HG02678 (cell line): ENCODE measurements at regions not wholly inside any gene's neighbourhood (a gene's known extent, or its start where the extent isn't known, plus 50 kb on each side); places are given as distances from the start of the nearest gene placed in this dataset.
"Not testable (repeated sequence)": the region's sequence is repeated elsewhere in the genome, so short reads cannot be mapped to it uniquely, and the experiment has no call there.

Source experiments
- ATAC-seq: cut with Tn5 transposase; IDR thresholded peaks from one replicate; pipeline ENCODE4 v1.9.1; 2021; ENCODE audit warnings: mild to moderate bottlenecking, moderate library complexity; ENCODE audit not compliant: unreplicated experiment

GRCh38 chr2:67755156-67755882, 307.5 kb downstream of the C1D start:
- ATAC-seq, result no peak

DNA sequence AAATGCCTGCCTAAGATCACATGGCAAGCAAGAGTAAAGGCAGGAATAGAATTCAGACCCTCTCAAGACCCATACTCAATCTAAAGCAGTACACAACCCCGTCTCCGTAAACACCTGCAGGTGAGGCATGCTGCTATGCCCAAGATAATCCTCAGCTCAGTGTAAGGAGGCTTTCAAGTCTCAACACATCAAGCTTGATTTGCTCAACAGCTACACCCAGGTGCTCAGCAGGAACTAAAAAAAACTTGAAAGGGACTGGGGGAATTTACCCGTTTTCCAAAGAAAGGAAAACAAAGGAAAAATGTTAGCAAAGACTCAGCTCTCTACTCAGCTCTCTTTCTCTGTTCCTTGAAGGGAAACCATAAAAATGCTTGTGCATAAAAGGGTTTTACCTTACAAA, 301.8 kb downstream of the C1D start:
- ATAC-seq, result no peak

- ATAC-seq, result no peak
These were observed 291.4 kb downstream of the C1D start for GRCh38 chr2:67771380-67771779.

DNA sequence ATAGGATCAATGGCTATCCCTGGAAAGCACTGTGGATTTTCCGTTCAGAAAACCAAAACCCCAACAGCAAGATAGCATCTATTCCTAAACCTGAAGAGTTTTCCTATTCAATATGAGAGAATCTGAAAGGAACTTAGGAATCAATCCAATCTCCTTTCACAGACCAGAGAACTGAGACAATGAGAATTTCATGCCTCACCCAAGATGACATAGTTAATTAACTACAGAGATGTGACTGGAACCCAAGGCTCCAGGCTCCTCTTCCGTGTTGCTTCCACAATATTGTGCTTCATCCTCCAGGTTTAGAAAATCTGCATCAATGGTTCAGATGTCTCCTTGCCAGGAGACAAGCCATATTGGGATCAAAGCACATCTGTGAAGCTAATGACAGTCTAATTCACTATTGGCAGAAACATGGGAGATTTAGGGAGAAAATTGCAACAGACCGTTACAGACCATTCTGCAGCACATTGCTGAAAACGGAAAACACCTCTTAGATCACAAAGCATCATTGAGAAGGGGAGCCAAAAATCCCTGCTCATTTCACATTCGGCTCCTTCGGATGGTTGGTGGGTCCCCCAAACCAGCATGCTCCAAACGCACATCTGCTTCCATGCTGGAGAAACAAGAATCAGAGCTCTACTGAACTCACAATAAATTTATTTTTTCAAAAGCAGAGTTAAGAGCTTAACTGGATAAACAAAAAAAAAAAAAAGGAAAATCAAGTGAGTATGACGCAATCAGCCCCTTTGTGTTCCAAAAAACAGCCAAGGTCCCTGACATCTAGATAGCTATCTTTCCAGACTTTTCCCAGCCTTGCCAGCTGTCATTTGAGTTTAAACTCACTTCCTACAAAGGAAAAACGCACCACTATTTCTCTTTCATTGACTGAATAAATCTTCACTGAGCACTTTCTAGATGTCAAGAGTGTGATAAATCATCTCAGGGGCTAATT, 290.3 kb downstream of the C1D start:
- no peak for ATAC-seq

- no peak for ATAC-seq
These were observed 289.0 kb downstream of the C1D start for GRCh38 chr2:67773851-67774250.

DNA sequence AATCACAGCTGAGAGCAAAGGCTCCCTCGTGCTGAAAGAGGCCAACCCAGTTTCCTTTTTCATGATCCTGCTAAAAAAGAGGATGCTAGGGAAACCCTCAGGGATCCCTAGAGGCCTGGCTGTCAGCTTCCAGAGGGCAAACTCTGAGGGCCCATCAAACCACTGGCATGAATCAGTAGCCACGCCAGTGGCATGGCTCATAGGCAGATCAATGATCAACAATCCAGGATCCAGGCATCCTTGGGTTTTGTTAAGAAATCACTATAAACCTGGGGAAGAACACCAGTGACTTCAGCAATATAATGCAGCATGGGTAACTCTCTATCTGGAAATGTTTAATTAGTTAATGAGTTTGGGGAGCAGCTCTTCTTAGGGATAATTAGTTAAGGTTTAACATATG, 286.5 kb downstream of the C1D start:
- no peak for ATAC-seq

DNA sequence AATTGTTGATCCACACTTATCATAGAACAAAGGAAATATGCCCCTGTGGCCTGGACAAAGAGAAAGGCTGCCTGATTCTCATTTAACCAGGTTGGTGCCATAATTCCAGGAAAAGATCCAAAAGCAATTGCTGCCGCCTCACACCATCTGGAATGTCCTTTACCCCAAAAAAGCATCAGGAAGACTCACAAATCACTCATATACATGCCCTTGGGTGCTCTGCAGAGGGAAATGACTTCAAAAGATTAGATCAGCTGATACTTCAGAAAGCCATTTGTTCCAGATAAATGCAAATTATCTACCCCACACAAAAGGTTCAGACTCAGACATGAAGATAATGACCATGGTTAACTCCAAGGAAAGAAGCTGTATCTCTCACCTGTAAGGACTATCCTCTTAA, 285.8 kb downstream of the C1D start:
- no peak for ATAC-seq

GRCh38 chr2:67777836-67778429, 284.9 kb downstream of the C1D start:
- ATAC-seq, result no peak

GRCh38 chr2:67780841-67781240, 282.0 kb downstream of the C1D start:
- ATAC-seq, result not testable (repeated sequence)

GRCh38 chr2:67782443-67782842, 280.4 kb downstream of the C1D start:
- ATAC-seq, result no peak

- no peak for ATAC-seq
These were observed 279.8 kb downstream of the C1D start for GRCh38 chr2:67783026-67783425.

DNA sequence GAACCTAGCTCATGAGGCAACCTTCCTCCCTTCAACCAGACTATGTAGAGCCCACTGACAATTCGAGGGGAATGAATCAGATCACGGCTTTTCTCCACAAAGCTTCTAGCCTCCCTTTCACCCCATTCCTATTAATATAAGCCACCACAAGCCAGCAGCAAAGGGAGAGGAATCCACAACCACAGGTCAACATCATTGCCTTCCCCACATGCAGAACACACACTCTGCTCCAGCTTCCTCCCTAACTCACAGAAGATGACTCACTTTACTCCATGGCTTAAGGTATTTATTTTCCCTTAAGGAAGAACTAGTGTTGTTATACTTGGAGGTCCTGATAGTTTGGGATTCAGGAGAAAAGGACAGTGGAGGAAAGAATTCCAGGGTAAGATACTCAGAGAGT, 272.2 kb downstream of the C1D start:
- ATAC-seq, result no peak

DNA sequence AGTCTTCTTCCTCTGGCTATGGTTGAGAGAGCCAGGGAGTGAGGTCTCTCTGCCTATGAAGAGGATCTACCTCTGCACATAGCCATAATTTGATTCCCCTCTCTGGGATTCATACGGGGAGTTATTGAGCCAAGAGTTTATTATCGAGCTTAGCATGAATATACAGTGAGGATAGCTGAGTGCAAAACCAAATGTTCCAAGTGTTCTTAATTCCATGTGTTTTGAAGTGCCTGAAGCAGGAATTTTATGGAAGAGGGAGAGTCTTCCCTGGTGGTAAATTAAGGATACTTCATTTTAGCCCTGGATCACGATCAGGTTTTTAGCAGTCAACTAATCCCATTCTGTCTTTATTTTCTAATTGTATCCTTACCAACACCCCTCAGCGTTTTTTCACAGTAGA, 270.6 kb downstream of the C1D start:
- no peak for ATAC-seq

GRCh38 chr2:67792681-67793091, 270.1 kb downstream of the C1D start:
- ATAC-seq, result no peak

DNA sequence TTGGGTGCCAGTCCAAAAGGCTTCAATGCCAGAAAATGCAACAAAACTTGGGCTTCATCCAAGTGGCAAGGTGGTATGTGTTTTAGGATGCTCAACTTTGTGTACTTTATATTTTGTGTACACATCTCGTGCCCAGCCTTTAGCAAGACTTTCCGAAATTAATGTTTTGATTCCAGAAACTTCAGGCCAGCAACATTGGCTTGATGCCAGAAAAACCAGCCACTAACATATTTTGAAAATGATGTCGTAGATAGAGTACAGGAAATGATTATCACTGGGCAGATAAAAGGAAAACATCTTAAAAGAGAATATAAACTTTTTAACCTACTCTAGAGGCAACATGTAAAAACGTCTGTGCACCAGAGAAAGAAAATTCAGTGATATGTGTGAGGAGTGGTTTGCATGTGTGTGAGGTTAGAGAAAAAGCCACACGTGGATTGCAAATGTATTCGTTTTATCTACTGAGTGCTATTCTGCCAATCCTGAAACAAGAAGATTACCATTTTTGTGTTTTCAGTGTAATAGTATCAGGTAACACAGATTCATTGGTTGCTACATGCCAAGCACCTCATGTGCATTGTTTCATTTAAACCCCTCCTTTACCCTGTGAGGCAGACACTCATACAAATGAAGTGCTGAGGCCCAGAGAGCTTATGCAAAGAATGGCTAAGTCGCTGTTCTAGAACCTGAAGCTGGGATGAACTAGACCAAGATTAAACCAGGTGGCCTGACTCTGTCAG, 264.8 kb downstream of the C1D start:
- ATAC-seq, result no peak

- no peak for ATAC-seq
These were observed 264.2 kb downstream of the C1D start for GRCh38 chr2:67798541-67799160.

GRCh38 chr2:67799886-67800285, 262.9 kb downstream of the C1D start:
- ATAC-seq, result no peak

- ATAC-seq, result no peak
These were observed 260.5 kb downstream of the C1D start for GRCh38 chr2:67802291-67802690.

DNA sequence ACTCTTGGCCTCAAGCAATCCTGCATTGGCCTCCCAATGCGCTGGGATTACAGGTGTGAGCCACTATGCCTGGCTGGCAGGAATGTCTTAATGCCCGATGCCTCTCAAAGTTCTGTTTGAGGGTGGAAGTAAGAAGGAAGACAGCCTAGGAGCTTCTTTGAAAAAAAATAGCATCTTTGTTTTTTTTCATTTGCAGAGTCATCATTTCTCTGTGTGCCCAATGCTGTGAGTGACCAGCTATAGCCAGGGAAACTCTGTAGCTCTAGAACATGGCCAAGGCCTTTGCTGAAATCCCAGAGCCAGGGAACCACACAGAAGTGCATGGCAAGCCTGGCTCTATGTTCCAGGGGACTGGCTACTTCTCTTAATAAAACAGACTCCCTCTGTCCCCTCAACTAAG, 260.0 kb downstream of the C1D start:
- no peak for ATAC-seq

- ATAC-seq, result no peak
These were observed 256.0 kb downstream of the C1D start for GRCh38 chr2:67806816-67807215.

- ATAC-seq, result no peak
These were observed 254.7 kb downstream of the C1D start for GRCh38 chr2:67808112-67808511.
